Muscle layer of duodenum (tissue), 2 donors: ENCODE measurements at regions not wholly inside any gene's neighbourhood (a gene's known extent, or its start where the extent isn't known, plus 50 kb on each side); places are given as distances from the start of the nearest gene placed in this dataset.

Experiments
- H3K27ac ChIP-seq: one replicate; pipeline ENCODE4 v1.7.0; 2013; ENCODE audit warnings: mild to moderate bottlenecking, low read length
- H3K27me3 ChIP-seq: one replicate; pipeline ENCODE4 v1.7.0; 2013; ENCODE audit warnings: low read depth, mild to moderate bottlenecking, control low read depth, low read length
- H3K36me3 ChIP-seq, 2 donors: one replicate each; pipeline ENCODE4 v1.7.0; 2013; ENCODE audit warnings: low read length in 2 of 2, control low read depth in 1 of 2, mild to moderate bottlenecking in 1 of 2; ENCODE audit not compliant: insufficient read depth in 2 of 2, control insufficient read depth in 1 of 2
- H3K4me1 ChIP-seq, 2 donors: one replicate each; pipeline ENCODE4 v1.7.0; 2013; ENCODE audit warnings: low read length in 2 of 2, mild to moderate bottlenecking in 2 of 2, control low read depth in 1 of 2, moderate library complexity in 1 of 2; ENCODE audit not compliant: insufficient read depth in 2 of 2, control insufficient read depth in 1 of 2
- H3K4me3 ChIP-seq, 2 donors: one replicate each; pipeline ENCODE4 v1.7.0; 2013; ENCODE audit warnings: low read length in 2 of 2, low read depth in 1 of 2, mild to moderate bottlenecking in 1 of 2
- H3K9me3 ChIP-seq, 2 donors: one replicate each; pipeline ENCODE4 v1.7.0; 2013; ENCODE audit warnings: low read length in 2 of 2, control low read depth in 1 of 2, mild to moderate bottlenecking in 1 of 2; ENCODE audit not compliant: control insufficient read depth in 1 of 2
- donor health status: healthy.

GRCh38 chrY:15501181-15501580, 976.9 kb downstream of the NLGN4Y start:
- Histone ChIP-seq H3K27me3 (no peaks in the 10 kb centered on the region), H3K9me3 (no peaks in the 10 kb centered on the region), H3K27ac (no peak overlapping the region), H3K36me3 (no peaks in the 10 kb centered on the region), H3K4me1 (no peaks in the 10 kb centered on the region), H3K4me3 (no peak overlapping the region)

- Histone ChIP-seq H3K36me3 (no peaks in the 10 kb centered on the region), H3K4me1 (no peaks in the 10 kb centered on the region), H3K27me3 (no peaks in the 10 kb centered on the region), H3K9me3 (no peaks in the 10 kb centered on the region), H3K4me3 (no peak overlapping the region), H3K27ac (no peak overlapping the region)
Measured at GRCh38 chrY:15510288-15510687, 986.0 kb downstream of the NLGN4Y start.

- no peaks in the 10 kb centered on the region for H3K4me1 ChIP-seq
- H3K27ac ChIP-seq, result no peak overlapping the region
- H3K4me3 ChIP-seq, result no peak overlapping the region
- no peaks in the 10 kb centered on the region for H3K9me3 ChIP-seq
- no peaks in the 10 kb centered on the region for H3K27me3 ChIP-seq
- H3K36me3 ChIP-seq, result no peaks in the 10 kb centered on the region
Measured at GRCh38 chrY:15510984-15511650, 986.8 kb downstream of the NLGN4Y start.

- Histone ChIP-seq H3K36me3 (no peaks in the 10 kb centered on the region), H3K4me3 (no peak overlapping the region), H3K27ac (no peak overlapping the region), H3K4me1 (no peaks in the 10 kb centered on the region), H3K27me3 (no peaks in the 10 kb centered on the region), H3K9me3 (no peaks in the 10 kb centered on the region)
Measured at GRCh38 chrY:15535131-15535530, 1010.8 kb downstream of the NLGN4Y start.

- Histone ChIP-seq H3K27me3 (no peaks in the 10 kb centered on the region), H3K9me3 (no peaks in the 10 kb centered on the region), H3K4me1 (no peaks in the 10 kb centered on the region), H3K36me3 (no peaks in the 10 kb centered on the region), H3K27ac (no peak overlapping the region), H3K4me3 (no peak overlapping the region)
Measured at GRCh38 chrY:15535784-15536511, 1011.6 kb downstream of the NLGN4Y start.

- H3K4me1 ChIP-seq, result no peaks in the 10 kb centered on the region
- H3K4me3 ChIP-seq, result no peak overlapping the region
- no peaks in the 10 kb centered on the region for H3K36me3 ChIP-seq
- H3K27me3 ChIP-seq, result no peaks in the 10 kb centered on the region
- H3K9me3 ChIP-seq, result no peaks in the 10 kb centered on the region
- no peak overlapping the region for H3K27ac ChIP-seq
Measured at GRCh38 chrY:15540516-15540915, 1016.2 kb downstream of the NLGN4Y start.

- Histone ChIP-seq H3K36me3 (no peaks in the 10 kb centered on the region), H3K4me3 (no peak overlapping the region), H3K4me1 (no peaks in the 10 kb centered on the region), H3K9me3 (no peaks in the 10 kb centered on the region), H3K27me3 (no peaks in the 10 kb centered on the region), H3K27ac (no peak overlapping the region)
Measured at GRCh38 chrY:15546177-15546754, 1021.9 kb downstream of the NLGN4Y start.

GRCh38 chrY:15552074-15552473, 1027.7 kb downstream of the NLGN4Y start:
- Histone ChIP-seq H3K36me3 (no peaks in the 10 kb centered on the region), H3K27me3 (no peaks in the 10 kb centered on the region), H3K4me3 (no peak overlapping the region), H3K9me3 (no peaks in the 10 kb centered on the region), H3K4me1 (no peaks in the 10 kb centered on the region), H3K27ac (no peak overlapping the region)

- Histone ChIP-seq H3K4me3 (no peak overlapping the region), H3K27me3 (no peaks in the 10 kb centered on the region), H3K27ac (no peak overlapping the region), H3K4me1 (no peaks in the 10 kb centered on the region), H3K9me3 (no peaks in the 10 kb centered on the region), H3K36me3 (no peaks in the 10 kb centered on the region)
Measured at GRCh38 chrY:15554991-15555390, 1030.7 kb downstream of the NLGN4Y start.

GRCh38 chrY:15559169-15559568, 1034.8 kb downstream of the NLGN4Y start:
- Histone ChIP-seq H3K27ac (no peak overlapping the region), H3K4me1 (no peaks in the 10 kb centered on the region), H3K4me3 (no peak overlapping the region), H3K9me3 (no peaks in the 10 kb centered on the region), H3K27me3 (no peaks in the 10 kb centered on the region), H3K36me3 (no peaks in the 10 kb centered on the region)

- H3K9me3 ChIP-seq, result no peaks in the 10 kb centered on the region
- H3K4me1 ChIP-seq, result no peaks in the 10 kb centered on the region
- H3K36me3 ChIP-seq, result no peaks in the 10 kb centered on the region
- no peak overlapping the region for H3K27ac ChIP-seq
- no peaks in the 10 kb centered on the region for H3K27me3 ChIP-seq
- H3K4me3 ChIP-seq, result no peak overlapping the region
Measured at GRCh38 chrY:15560840-15561239, 1036.5 kb downstream of the NLGN4Y start.
